Pulmonary artery endothelial cell (primary cell): ENCODE measurements at regions not wholly inside any gene's neighbourhood (a gene's known extent, or its start where the extent isn't known, plus 50 kb on each side); places are given as distances from the start of the nearest gene placed in this dataset.
"Not testable (repeated sequence)": the region's sequence is repeated elsewhere in the genome, so short reads cannot be mapped to it uniquely, and the experiment has no call there.

Experiments
- DNase-seq: peaks from one replicate; pipeline ENCODE4 v3.0.0-alpha.2; 2011; ENCODE audit warnings: low read depth, low spot score

DNA sequence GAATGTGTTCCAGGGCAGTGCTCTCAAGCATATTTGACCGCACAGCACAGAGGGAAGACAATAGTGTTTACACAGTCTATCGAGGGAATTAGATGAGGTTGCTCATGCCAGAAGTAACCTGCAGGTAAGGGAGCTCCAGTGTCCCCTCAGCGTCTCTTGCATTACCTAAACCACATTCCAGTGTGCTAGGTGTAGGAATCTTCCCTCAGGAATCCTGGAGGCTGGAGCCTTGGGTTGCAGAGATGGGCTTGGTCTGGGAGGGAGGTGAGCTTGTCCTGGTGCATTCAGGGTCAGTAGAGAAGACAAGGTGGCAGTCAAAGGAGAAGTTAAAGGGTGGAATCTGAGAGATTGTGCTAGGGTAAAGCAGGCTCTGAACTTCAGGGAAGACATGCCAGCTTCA is 56.3 kb downstream of the SOX14 start:
- no peak for DNase-seq

DNA sequence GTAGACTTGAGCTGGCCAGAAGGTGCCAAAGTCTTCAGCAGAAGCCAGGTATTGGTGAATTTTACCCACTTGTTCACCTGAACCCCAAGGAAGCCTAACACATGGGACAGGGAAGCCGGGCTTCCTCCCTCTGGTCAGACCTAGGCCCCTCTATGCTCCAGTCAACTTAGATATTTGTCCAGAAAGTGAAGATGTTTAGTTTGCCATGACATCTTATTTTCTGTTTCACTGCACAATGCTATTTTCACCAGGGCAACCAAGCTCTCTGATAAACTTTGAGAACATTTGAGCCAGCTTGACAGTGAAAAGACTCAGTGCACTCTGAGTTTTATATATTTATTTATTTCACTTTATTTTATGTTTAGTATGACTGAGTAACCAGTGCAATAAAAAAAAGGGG is 71.0 kb downstream of the SOX14 start:
- DNase-seq: no peak

DNA sequence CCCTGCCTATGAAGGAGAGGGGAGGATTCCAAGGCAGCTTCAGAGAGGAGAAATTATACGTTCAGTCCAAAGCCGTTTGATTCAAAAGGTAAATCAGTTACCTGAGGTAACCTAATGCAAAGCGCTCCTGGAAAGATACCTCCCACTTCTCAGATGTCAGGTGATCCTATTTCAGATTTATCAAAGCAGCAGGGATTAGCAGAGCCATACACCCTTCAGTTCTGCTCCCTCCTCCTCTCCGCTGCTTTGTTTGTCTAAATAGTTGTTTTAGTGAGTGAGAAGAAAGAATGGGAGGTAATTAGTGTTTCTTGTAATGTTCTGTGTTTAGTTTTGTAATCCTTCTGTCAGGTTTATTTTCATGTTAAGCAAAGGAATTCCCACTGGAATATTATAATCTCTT is 81.1 kb downstream of the SOX14 start:
- DNase-seq: no peak

DNA sequence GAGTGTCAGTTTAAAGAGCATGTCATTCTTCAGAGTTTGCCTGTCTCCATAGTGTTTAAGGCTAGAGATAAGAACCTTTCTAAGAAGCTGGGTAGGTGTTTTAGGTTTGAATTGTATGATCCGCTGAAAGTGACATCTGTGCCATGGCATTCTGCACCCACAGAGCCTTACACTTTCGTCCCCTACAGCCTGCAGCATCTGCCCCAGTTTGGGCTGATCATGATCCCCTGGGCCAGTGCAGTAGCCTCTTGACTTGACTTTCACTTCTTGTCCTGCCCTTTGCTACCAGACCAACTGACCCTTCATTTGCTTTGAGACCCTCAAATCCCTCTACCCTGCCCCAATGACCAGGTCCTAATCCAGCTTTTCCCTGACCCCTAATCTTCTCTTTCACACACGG is 81.6 kb downstream of the SOX14 start:
- DNase-seq: no peak

DNA sequence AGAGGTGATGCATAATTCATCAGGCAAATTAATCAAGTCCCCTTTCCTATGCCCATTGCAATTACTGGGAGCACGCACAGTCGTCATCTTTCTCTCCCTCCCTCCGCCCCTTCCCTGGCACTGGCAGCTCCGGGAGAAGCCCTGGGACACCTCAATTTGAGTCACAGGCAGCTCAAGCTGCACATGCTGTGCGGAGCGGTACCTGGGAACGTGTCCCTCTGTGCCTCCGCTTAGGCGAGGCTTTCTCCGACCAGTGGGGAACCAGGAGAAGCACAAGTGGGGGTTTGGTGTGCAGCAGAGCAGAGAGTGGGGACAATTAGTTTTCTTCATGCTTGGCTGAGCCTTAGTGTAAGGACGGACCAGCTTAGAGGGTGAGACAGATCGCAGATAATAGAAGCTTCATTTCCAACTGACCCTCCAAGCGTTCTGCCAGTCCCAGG is 88.3 kb downstream of the SOX14 start:
- DNase-seq: no peak

DNA sequence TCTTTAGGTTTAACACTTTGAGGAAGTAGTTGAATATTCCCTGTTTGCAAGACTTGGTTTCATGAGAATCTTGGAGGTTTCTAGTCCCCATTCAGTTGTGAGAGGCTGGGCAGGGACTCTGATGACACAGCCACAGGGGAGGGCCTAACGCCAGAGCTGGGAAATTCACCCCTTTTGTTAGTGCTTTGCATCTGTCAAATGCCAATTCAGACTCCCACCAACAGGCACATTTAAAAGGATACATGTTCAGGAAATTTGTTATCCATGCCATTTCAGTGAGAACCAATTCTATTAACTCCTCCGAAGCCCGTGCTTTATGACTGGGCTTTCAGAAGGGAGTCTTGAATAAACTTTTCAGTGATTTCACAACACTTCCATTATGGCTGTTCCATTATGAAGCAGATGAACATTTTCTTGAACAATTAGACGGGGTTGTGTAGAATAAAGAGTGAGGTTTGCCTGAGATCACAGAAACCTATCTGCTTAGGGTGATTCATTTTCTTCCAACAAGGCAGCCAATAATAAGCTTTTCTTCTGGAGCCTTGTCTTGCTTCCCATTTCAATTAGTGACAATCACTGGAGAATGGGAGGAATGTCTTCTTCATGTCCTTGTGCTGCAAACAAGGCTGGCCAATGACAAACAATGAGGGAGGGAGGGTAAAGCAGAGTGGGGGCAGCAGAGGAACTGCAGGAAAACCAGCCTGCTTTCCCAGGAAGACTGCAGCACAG is 90.6 kb downstream of the SOX14 start:
- DNase-seq: no peak

DNA sequence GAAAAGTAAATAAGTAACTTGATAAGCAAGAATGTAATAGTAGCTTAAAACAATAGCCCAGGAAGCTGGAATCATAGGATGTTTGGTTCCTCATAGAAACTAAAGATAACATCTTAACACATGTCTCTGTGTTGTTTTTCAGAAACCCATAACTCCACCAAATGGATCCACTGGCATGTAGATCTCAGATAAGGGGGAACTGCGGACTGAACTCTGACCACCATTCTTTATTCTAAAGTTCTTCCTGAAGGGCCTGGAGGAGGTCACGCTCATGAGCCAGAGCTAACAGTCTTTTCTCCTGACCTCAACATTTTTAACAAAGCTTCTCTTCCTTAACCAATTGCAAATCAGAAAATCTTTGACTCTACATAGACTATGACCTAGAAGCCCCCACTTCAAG is 101.9 kb downstream of the SOX14 start:
- DNase-seq: no peak

DNA sequence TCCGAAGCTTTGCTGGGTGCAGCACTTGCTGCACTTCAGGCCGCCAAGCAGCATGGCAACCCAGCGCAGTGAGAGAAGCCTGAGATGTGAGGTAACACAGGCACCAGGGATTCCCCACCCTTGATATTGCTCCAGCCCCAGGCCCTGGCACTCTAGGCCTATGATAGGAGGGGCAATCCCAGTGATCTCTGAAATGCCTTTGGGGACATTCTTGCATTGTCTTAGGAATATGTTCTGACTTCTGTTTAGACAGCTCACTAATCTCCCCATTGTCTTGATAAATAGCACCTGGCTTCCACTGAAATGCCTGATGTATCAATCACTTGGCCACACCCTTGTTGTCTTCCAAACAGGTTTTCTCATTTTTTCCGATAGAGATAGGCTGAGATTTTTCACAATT is 102.8 kb downstream of the SOX14 start:
- no peak for DNase-seq

DNA sequence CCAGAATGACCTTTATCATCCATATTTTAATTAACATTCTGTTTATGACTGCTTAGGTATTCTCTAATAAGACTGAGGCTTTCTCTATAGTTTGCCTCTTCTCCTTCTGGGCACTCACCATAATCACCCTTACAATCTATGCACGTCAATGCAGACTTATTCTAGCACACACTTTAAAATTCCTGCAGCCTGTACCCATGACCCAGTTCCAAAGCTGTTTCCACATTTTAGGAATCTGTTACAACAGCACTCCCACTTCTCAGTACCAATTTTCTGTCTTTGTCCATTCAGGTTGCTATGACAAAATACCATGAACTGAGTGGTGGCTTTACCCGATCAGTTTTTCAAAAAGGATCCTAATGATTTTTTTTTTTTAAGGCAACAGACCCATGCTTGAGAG is 103.5 kb downstream of the SOX14 start:
- no peak for DNase-seq

DNA sequence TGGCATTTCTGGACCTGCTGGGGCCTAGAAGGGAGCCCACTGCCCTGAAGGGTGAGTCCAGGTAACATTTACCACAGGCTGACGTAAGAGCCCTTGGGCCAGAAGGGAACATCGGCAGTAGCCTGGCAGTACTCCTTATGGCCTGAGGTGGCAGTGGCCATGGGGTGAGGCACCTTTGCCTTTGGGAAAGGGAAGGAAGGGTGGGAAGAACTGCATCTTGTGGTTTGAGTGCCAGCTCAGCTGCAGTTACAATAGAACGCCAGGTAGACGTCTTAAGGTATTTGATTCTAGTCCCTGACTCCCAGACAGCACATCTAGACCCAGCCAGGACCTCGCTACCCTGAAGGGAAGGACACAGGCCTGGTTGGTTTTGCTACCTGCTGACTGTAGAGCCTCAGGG is 104.9 kb downstream of the SOX14 start:
- DNase-seq: no peak

DNA sequence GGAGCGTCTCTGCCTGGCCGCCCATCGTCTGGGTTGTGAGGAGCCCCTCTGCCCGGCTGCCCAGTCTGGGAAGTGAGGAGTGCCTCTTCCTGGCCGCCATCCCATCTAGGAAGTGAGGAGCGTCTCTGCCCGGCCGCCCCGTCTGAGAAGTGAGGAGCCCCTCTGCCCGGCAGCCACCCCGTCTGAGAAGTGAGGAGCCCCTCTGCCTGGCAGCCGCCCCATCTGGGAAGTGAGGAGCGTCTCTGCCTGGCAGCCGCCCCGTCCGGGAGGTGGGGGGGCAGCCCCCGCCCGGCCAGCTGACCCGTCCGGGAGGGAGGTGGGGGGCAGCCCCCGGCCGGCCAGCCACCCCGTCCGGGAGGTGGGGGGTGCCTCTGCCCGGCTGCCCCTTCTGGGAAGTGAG is 108.5 kb downstream of the SOX14 start:
- DNase-seq: not testable (repeated sequence)

DNA sequence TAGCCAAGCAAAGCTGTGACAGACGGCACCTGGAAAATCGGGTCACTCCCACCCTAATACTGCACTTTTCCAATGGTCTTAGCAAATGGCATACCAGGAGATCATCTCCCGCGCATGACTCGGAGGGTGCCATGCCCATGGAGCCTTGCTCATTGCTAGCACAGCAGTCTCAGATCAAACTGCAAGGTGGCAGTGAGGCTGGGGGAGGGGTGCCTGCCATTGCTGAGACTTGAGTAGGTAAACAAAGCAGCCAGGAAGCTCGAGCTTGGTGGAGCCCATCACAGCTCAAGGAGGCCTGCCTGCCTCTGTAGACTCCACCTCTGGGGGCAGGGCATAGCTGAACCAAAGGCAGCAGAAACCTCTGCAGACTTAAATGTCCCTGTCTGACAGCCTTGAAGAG is 113.1 kb upstream of the CLDN18 start:
- not testable (repeated sequence) for DNase-seq

DNA sequence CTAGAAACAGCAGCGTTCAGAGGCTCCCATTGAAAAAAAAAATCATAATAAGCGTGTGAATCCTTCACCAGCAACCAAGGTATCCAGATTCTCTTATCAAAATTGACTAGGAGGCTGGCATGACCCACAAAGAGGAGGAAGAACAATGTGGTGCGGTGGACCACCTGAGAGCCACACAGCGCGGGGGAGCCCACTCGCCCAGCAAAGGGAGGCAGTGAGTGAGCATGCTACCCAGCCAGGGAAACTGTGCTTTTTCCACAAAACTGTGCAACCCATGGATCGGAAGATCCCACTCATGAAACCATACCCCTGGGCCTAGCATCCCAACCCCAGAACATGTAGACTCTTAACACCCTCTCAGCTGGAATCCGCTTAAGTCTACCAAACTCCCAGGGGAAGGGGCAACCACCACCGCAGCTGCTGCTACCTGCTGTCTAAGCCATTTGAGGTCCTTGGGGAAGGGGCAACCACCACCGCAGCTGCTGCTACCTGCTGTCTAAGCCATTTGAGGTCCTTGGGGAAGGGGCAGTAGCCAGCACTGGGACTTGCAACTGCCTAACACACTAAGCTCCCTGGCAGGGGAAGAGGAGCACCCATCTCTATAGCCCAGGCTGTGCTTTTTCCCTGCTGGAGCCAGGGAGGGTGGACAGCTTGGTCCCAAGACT is 102.8 kb upstream of the CLDN18 start:
- no peak for DNase-seq

DNA sequence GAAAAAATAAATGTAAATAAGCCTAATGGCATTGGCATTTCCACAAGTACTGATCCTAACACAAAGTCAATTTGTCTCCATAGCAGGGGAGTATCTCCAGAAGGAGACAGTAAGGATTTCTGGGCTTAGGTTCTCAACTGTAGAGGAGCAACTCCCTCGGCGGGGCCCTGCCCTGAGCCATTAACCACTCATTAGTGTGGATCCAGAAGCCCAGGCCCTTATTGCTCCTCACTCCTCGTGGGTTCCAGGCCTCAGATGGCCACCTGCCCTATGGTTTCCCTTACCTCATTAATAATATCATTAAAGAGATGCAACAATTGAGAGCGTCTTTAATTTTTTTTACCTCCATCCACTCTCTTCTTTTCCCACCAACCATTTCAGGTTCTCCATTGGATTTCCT is 85.3 kb upstream of the CLDN18 start:
- DNase-seq: no peak

DNA sequence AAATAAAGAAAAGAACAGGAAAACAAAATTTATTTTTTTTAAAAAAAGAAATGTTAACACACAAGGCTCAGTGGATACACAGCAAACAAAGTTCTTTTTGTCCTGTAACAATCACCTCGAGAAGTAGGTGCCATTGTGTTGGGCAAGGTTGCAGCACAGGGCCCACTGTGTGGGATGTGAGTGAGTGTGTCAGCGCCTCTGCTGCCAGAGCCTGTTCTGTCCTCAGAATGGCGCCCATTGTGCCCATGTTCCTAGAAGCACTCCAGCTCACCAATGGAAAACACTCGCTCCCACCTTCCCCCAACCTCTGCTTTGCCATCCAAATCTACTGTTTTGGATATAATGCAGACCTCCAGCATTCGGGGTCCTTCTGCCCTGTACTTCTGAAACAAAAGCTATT is 84.9 kb upstream of the CLDN18 start:
- no peak for DNase-seq

DNA sequence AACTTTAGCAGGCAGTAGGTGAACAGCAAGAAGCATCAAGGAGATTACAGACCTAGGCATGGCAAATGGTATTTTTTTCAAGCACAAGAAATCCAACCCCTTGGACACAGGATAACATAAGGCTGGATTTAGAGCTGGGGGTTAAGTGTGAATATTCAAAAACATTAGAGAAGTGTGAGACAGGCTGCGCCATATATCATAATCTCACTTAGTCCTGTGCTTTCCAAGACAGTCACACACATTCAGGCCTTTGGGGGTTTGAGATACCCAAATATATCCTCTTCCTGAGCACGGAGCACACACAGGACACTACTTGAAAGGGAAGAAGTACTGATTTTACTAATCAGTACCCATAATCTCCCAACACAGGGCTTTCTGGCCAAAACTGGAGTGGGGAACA is 83.0 kb upstream of the CLDN18 start:
- DNase-seq: no peak

DNA sequence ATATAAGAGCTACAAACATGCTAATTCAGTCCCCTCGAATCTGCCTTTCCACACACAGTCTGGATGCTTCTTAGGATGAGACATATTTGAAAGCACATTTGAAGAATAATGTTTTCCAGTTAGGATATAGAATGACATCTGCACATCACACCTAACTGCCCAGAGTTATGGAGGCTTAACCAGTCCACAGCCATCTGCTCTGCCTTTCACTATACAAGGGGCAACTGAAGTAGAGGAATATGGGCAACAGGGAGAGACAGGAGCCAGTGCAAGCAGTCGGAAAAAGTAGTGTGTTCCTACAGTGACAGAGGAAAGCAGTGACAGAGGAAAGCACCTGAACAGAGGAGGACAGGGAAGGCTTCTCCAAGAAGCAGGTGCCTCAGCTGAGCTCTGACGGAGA is 79.0 kb upstream of the CLDN18 start:
- no peak for DNase-seq

DNA sequence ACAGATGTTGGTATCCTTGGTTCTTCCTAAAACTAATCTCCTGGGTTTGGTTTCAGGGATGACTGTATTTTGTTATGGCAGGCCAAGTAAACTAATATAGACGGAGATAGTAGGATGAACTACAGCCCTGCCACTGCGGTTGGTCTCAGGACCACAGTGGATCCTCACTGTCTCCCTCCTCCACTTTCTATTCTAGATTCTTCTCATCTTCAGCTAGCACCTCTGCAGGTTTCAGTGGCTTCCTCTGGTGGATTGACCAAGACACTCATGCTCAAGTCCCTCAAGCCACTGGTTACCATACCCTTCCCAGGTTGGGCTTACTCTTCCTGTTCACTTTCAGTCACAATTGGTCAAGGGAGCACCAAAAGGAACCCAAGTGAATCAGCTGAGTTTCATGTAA is 71.1 kb upstream of the CLDN18 start:
- DNase-seq: no peak

DNA sequence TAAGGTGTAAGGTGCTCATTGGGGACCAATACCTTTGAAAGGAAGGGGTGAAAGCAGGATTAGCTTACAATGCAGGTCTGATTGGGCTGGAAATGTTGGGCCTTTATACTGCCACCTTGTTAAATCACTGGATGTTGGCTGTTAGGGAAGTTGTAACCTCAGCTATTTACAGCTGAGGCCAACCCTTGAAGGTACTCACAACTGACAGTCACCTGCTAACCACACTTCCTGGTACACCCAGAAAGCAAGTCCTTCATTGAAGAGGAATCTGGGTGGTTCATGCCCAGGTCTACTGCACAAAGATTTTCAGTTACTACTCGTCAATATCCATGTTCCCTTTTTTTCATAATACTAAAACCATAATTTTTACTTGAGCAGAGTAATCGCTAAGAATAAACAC is 65.4 kb upstream of the CLDN18 start:
- DNase-seq: no peak

DNA sequence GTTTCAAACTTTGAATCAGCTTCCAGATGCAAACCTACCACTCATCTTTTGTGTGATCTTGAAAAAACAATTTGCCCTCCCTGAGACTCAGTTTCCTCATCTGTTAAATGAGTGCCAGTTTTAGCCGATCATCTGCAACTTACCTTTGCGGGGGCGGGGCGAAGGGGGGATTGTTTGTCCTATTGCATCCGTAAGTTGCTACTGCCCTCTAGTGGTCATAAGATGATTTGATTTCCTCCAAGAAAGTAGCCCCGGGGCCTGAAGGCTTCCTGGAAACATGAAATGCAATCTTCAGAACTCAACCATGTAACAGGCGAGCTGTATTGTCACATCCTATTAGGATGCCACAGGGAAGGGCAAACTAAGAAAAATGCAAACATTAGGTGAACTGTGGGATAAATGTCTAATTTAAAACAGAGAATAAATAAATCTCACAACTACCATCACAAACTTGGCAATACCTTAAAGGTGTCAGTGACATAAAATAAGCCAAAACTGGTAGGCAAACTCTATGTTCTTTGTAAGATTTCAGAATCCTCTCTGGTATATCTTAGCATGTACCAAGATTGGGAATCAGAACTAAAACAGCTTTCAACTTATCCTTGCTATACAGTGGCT is 63.5 kb upstream of the CLDN18 start:
- DNase-seq: peak; percentile 33

DNA sequence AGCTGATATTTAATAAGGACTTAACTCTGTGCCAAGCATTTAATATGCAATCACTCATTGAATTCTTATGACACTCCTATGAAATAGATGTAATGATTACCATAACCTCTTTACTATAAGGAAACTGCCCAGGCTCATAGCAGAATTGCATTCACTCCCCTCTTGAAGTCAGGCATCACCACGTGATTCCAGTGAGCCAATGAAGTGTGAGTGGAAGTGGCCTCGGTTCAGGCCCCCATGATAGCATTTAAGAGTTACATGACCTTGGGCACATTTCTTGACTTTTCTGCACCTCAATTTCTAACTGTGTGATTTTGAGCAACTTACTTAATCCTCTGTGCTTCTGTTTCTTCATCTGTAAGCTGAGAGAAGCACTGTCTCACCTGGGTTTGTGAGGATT is 62.8 kb upstream of the CLDN18 start:
- DNase-seq: no peak

DNA sequence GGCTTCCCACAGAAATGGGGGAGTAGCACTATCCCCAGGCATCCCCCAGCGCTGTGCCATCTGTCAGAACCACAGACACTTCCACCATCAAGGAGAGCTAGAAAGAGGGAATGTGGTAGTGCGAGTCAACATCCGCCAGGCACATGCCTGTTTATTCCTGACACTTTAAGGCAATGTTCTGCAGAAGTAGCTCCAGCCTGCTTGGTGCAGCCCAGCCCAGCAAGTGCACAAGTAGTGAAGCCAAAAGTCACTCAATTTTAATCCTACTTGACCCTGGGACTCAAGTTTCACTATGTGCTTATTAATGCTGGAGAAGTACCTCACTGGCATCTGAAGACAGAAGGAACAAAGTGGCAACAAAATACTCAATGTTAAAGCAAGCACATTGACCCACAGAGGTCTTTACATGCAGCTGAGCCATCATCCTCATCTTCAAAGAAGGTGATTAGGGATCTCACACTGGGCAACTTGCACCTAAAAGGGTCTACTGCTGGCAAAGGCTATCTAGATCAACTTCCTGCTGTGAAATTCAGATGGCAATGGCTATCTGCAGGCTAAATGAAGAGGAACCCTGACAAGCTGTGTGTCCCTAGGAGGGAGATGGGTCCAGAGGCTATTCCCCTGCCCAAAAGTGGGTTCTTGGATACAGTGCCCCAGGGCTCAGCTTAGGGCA is 61.4 kb upstream of the CLDN18 start:
- DNase-seq: no peak
